ENCODE measurements at regions not wholly inside any gene's neighbourhood (a gene's known extent, or its start where the extent isn't known, plus 50 kb on each side); places are given as distances from the start of the nearest gene placed in this dataset.
A peak's percentile ranks its signal among the peaks of the same experiment; 100 is the strongest.

DNA sequence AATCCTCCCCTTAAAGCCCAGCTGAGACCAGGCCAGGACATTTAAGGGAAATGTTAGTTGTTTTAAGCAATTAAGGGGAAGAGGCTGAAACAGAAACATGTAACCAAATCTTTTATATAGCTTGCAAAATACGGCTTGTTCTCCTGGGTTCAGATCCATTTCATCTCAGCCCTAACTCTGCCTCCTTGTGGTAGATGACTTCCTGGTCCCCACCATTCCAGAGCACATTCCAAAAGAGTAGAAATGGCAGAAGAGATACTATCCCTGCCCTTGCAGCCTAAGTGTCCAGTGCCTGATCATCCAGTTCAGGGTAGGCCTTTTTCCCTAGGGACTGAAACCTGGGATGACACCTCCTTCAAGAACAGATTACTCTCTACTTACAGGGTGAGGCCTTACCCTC, 266.2 kb upstream of the VEPH1 start:
- ATAC-seq (no peak; a peak in 1 of 6 replicates), DNase-seq (ENCODE audit: low read depth in 1 of 2, low spot score in 1 of 2) (no peak), FAIRE-seq (no peak)
- no peaks in the 10 kb centered on the region for H3K9me3 ChIP-seq
- TF ChIP-seq ZFP36 (IDR thresholded peaks at IDR 0.05; ENCODE audit: borderline replicate concordance, partially characterized antibody) (no peak), NFE2L2 (conservative IDR thresholded peaks at IDR 0.05; ENCODE audit: low read length) (no peak), HMGXB4 (CRISPR knock-in tag; IDR thresholded peaks at IDR 0.05; ENCODE audit: borderline replicate concordance) (no peak), RNF2 (IDR thresholded peaks at IDR 0.05; ENCODE audit: borderline replicate concordance, low read depth) (no peak), POLR2AphosphoS2 (conservative IDR thresholded peaks at IDR 0.05; ENCODE audit: low read length) (no peak), RAD21 (conservative IDR thresholded peaks at IDR 0.05 in 1 of 2, IDR thresholded peaks at IDR 0.05 in 1 of 2) (no peak), TP53 (CRISPR knock-in tag; IDR thresholded peaks at IDR 0.05) (no peak), BHLHE40 (IDR thresholded peaks at IDR 0.05; ENCODE audit: low read depth, low read length) (no peak), POLR2A (IDR thresholded peaks at IDR 0.05; ENCODE audit: low read length) (no peak), KDM5A (IDR thresholded peaks at IDR 0.05) (no peak), CHD4 (IDR thresholded peaks at IDR 0.05; ENCODE audit: borderline replicate concordance) (no peak), ESRRA (IDR thresholded peaks at IDR 0.05; ENCODE audit: borderline replicate concordance, low read length) (no peak), BCL3 (IDR thresholded peaks at IDR 0.05) (no peak), MYC (IDR thresholded peaks at IDR 0.05; ENCODE audit: borderline replicate concordance, low read length) (no peak), PHF8 (IDR thresholded peaks at IDR 0.05; ENCODE audit: borderline replicate concordance, low read depth) (no peak), EHMT2 (IDR thresholded peaks at IDR 0.05; ENCODE audit: low read depth) (no peak)
- TF ChIP-seq, protein P1, sequence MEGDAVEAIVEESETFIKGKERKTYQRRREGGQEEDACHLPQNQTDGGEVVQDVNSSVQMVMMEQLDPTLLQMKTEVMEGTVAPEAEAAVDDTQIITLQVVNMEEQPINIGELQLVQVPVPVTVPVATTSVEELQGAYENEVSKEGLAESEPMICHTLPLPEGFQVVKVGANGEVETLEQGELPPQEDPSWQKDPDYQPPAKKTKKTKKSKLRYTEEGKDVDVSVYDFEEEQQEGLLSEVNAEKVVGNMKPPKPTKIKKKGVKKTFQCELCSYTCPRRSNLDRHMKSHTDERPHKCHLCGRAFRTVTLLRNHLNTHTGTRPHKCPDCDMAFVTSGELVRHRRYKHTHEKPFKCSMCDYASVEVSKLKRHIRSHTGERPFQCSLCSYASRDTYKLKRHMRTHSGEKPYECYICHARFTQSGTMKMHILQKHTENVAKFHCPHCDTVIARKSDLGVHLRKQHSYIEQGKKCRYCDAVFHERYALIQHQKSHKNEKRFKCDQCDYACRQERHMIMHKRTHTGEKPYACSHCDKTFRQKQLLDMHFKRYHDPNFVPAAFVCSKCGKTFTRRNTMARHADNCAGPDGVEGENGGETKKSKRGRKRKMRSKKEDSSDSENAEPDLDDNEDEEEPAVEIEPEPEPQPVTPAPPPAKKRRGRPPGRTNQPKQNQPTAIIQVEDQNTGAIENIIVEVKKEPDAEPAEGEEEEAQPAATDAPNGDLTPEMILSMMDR (IDR thresholded peaks at IDR 0.05), result no peak
- TF ChIP-seq, protein P2, sequence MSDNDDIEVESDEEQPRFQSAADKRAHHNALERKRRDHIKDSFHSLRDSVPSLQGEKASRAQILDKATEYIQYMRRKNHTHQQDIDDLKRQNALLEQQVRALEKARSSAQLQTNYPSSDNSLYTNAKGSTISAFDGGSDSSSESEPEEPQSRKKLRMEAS (IDR thresholded peaks at IDR 0.05), result no peak
- TF ChIP-seq, protein P3, sequence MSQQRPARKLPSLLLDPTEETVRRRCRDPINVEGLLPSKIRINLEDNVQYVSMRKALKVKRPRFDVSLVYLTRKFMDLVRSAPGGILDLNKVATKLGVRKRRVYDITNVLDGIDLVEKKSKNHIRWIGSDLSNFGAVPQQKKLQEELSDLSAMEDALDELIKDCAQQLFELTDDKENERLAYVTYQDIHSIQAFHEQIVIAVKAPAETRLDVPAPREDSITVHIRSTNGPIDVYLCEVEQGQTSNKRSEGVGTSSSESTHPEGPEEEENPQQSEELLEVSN (IDR thresholded peaks at IDR 0.05; ENCODE audit: borderline replicate concordance, low read depth), result no peak
- H3K27ac ChIP-seq, result no peak overlapping the region
- ChIA-PET CTCF (interaction anchor here (1.1 kb wide), 1 partner anchor 17 kb away, joined by 4 read pairs; no protein-coding TSS in a partner anchor), POLR2A (no interaction called here)
- WGBS (ENCODE audit: missing lambda C conversion rate), result 62% methylated on average over 1 of the region's 1 CpG
- H3K4me2 ChIP-seq, result no peak overlapping the region
- no peak overlapping the region for H3K4me3 ChIP-seq
- no peaks in the 10 kb centered on the region for H3K4me1 ChIP-seq

DNA sequence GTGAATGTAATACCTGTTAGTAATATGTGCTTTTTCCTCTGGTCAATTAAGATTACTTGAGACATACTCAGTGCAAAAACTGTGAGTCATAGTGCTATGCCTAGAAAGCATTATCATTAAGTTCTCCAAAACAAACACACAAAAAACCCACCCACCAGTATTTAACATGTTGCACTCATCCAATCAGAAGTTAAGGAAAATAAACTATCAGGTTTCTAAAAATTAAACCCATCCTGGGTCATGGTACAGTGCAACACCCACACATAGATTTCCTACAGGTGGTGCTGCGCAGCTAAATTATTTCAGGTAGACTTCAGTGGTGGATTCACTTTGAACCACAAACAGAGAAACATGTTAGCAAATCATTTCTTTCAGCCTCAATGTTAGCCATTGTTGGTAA, 264.4 kb upstream of the VEPH1 start:
- no peak overlapping the region for H3K4me2 ChIP-seq
- H3K4me1 ChIP-seq, result no peaks in the 10 kb centered on the region
- H3K9me3 ChIP-seq, result no peaks in the 10 kb centered on the region
- ATAC-seq (no peak), FAIRE-seq (no peak), DNase-seq (ENCODE audit: low read depth in 1 of 2, low spot score in 1 of 2) (no peak)
- TF ChIP-seq SMC3 (IDR thresholded peaks at IDR 0.05) (0 out of 3 replicates have a peak, but pooled peaks have one; percentile 8), RAD21 (conservative IDR thresholded peaks at IDR 0.05 in 1 of 2, IDR thresholded peaks at IDR 0.05 in 1 of 2) (0 out of 5 replicates have a peak, but pooled peaks of 1 of the 2 experiments have one; percentile 26), CBX8 (IDR thresholded peaks at IDR 0.05) (no peak), HOXB5 (CRISPR knock-in tag; IDR thresholded peaks at IDR 0.05) (no peak)
- POLR2A ChIA-PET, result no interaction called here
- CTCF ChIA-PET, result interaction anchor here (0.7 to 0.8 kb wide), 4 partner anchors 26 to 439 kb away, joined by 3 to 5 read pairs (median 3); no protein-coding TSS in a partner anchor
- H3K27ac ChIP-seq, result no peak overlapping the region
- no peak overlapping the region for H3K4me3 ChIP-seq
- WGBS (ENCODE audit: missing lambda C conversion rate), result 61% methylated on average over 1 of the region's 1 CpG
